ENCODE measurements at regions not wholly inside any gene's neighbourhood (a gene's known extent, or its start where the extent isn't known, plus 50 kb on each side); places are given as distances from the start of the nearest gene placed in this dataset.

DNA sequence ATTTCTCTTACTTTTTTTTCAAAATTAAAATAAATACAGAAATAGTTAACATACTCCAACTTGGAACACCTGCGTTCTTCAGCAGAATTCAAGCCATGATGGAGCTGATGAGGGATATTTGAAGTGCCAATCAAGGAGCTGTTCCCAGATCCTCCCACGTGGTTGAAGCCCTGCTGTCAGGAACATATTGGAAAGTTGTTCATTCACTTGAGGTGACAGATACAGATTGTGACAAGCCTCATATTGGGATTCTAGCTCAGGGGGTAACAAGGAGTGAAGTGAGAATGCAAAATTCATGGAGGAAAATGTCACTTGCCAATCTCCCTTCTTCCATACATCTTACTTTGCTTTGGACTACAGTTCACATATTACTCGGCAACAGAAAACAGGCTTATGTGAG is 2670.8 kb downstream of the PCDH7 start:
- TF ChIP-seq POLR2AphosphoS5 (IDR thresholded peaks at IDR 0.05) (no peak), POLR2A (IDR thresholded peaks at IDR 0.05) (no peak)
- TF ChIP-seq, protein P1, sequence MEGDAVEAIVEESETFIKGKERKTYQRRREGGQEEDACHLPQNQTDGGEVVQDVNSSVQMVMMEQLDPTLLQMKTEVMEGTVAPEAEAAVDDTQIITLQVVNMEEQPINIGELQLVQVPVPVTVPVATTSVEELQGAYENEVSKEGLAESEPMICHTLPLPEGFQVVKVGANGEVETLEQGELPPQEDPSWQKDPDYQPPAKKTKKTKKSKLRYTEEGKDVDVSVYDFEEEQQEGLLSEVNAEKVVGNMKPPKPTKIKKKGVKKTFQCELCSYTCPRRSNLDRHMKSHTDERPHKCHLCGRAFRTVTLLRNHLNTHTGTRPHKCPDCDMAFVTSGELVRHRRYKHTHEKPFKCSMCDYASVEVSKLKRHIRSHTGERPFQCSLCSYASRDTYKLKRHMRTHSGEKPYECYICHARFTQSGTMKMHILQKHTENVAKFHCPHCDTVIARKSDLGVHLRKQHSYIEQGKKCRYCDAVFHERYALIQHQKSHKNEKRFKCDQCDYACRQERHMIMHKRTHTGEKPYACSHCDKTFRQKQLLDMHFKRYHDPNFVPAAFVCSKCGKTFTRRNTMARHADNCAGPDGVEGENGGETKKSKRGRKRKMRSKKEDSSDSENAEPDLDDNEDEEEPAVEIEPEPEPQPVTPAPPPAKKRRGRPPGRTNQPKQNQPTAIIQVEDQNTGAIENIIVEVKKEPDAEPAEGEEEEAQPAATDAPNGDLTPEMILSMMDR (IDR thresholded peaks at IDR 0.05) = no peak
